ENCODE measurements at regions not wholly inside any gene's neighbourhood (a gene's known extent, or its start where the extent isn't known, plus 50 kb on each side); places are given as distances from the start of the nearest gene placed in this dataset.

GRCh38 chr12:75900781-75901254, 130.8 kb downstream of the PHLDA1 start:
- no peak for DNase-seq (ENCODE audit: low read depth, low spot score)

GRCh38 chr12:75900226-75900625, 131.3 kb downstream of the PHLDA1 start:
- DNase-seq (ENCODE audit: low read depth, low spot score), result no peak

DNA sequence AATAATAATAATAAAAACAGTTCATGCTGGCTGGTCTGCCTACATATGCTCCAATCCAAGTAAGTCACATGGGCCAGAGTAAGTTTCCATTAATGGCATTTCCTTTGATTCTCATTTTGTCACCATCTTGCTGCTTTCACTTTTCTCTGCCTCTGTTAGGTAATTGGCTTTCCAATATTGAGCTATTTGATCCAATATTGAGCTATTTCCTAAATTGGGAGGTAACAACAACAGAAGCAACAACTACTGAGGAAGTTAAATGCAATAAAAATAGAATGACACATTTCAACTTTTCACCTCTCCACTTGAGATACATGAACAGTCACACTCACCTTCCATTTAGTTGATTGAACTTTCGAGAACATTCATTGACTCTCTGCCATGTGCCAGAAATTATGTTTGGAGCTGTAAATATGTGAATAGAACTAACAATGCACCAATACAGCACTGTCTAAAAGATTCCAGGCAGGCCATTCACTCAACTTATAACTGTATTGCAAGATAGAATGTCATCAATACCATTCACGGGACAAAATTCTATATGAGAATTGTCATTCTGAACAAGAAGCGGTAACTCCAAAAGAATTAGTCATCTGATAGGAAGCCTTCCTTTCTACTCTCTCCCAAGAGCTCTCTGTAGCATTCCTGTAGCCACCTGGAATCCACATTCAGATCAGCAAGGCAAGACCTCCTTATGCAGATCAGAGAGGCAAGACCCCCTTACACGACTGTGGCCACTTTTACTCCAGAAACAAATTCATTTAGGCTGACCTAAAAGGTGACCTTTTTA, 136.4 kb downstream of the PHLDA1 start:
- no peak for DNase-seq (ENCODE audit: low read depth, low spot score)

- DNase-seq (ENCODE audit: low read depth, low spot score), result no peak
Measured at GRCh38 chr12:75893765-75894164, 137.8 kb downstream of the PHLDA1 start.

GRCh38 chr12:75892731-75893408, 138.7 kb downstream of the PHLDA1 start:
- DNase-seq (ENCODE audit: low read depth, low spot score), result no peak

- no peak for DNase-seq (ENCODE audit: low read depth, low spot score)
Measured at GRCh38 chr12:75891072-75891471, 140.5 kb downstream of the PHLDA1 start.

- no peak for DNase-seq (ENCODE audit: low read depth, low spot score)
Measured at GRCh38 chr12:75890660-75891059, 140.9 kb downstream of the PHLDA1 start.

GRCh38 chr12:75890141-75890540, 141.4 kb downstream of the PHLDA1 start:
- no peak for DNase-seq (ENCODE audit: low read depth, low spot score)

GRCh38 chr12:75888874-75889613, 142.5 kb downstream of the PHLDA1 start:
- no peak for DNase-seq (ENCODE audit: low read depth, low spot score)

DNA sequence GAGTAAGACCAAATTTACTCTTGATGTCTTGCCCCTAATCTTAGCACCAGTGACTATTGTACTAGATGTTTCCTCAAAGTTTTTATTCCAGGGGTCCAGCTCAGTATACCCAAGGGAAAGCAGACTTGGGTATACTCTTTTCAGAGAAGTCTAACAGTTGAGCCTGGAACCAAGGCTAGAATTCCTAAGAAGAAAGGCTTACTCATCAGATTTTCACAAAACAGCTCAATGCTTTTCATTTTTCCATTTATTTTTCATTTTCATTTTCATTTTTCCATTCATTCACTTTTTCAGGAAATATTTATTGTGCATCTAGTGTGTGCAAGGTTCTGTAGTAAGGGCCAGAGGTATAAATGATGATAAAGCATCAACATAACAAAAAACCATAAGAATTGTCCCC, 143.2 kb downstream of the PHLDA1 start:
- no peak for DNase-seq (ENCODE audit: low read depth, low spot score)

- DNase-seq (ENCODE audit: low read depth, low spot score), result no peak
Measured at GRCh38 chr12:75887979-75888378, 143.6 kb downstream of the PHLDA1 start.

DNA sequence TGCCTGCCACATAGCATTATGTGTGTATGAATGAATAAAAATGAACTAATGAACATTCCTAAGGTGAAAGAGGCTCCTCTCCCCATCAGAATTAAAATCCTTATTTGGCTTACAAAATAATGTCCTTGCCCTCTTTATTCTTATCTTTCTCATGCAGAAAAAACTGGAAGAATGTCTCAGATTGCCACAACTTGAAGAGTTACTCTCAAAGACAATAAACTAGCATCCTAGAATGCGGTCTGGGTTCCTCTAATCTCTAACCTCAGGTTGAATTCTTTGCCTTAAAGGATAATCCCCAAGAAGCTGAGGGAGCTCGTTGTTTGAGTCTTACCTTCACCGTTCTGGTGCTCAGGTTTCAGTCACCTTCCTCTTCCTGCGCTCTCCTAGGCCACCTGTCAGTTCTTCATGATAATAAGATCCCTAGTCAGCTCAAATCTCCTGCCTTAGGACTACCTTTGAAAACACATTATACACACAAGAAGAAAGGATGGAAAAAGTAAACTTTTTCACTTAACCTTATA, 147.1 kb downstream of the PHLDA1 start:
- DNase-seq (ENCODE audit: low read depth, low spot score), result no peak

DNA sequence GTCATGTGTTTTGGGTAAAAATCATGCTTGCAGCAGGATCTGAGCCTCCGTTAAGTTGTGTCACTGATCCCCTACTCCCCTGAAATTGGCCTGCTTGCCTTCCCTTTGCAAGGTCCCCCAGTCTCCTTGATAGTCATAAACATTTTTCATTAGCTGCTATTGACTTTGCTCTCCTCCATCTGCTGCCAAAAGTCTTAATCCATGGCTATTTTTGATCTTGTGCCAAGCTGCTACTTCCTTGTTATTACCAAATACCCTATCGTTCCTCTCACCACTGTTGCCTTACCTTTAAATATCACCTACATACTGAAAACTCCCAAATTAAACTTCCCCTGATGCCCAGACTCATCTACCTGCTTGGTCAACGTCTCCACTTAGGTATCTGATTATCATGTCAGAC, 148.3 kb downstream of the PHLDA1 start:
- DNase-seq (ENCODE audit: low read depth, low spot score), result no peak

- DNase-seq (ENCODE audit: low read depth, low spot score), result no peak
Measured at GRCh38 chr12:75882421-75882820, 149.2 kb downstream of the PHLDA1 start.

- DNase-seq (ENCODE audit: low read depth, low spot score), result no peak
Measured at GRCh38 chr12:75881920-75882319, 149.7 kb downstream of the PHLDA1 start.

GRCh38 chr12:75877763-75878621, 153.6 kb downstream of the PHLDA1 start:
- DNase-seq (ENCODE audit: low read depth, low spot score), result peak; percentile 49

DNA sequence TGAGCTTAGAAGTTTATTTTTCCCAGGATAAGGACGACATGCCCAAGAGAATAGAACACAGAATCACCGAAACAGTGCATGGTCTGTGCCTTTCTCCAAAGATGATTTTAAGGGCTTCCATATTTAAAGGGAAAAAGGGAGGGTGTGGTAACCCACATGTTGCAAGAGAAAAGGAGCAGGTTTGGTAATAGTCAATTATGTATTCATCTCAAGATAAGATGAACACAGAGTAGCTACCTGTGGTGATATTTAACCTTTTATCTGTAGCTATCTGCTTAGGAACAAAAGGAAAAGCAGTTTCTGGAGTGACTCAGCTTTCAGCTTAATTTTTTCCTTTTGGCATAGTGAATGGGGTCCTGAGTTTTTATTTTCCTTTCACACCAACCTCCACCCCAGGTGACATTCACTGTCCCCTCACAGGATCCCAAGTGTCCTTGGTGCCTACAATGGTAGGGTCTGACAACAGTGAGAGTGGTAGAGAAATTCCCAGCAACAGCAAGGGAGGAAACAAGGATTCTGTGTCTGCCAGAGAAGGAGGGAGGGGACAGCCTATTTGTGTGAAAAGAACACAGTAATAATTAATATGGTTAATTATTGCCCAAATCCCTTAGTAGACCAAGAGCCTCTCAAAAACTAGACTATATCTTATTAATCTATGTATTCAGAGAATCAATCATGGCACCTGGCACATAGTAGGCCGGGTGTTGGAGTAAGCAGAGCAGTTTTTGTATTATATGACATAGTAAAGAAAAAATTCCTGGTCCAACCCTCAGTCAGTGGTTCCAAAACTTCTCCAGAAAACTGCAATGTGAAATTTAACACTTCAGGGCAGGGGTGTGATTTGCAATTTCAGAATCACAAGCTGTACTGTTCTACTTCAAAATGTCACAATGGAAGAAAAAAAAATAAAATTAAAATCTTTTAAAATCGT, 154.5 kb downstream of the PHLDA1 start:
- DNase-seq (ENCODE audit: low read depth, low spot score), result no peak

DNA sequence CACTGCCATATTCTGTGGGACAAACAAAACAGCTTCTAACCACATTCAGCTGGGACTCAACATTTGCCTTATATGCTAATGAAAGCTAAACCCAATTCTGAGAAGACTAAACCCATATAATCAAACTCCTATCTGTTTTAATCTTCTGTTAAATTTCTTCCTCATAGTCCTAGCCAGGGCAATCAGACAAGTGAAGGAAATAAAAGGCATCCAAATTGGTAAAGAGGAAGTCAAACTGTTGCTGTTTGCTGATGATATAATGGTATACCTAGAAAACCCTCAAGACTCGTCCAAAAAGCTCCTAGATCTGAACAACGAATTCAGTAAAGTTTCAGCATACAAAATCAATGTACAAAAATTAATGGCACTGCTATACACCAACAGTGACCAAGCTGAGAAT, 157.1 kb downstream of the PHLDA1 start:
- no peak for DNase-seq (ENCODE audit: low read depth, low spot score)

DNA sequence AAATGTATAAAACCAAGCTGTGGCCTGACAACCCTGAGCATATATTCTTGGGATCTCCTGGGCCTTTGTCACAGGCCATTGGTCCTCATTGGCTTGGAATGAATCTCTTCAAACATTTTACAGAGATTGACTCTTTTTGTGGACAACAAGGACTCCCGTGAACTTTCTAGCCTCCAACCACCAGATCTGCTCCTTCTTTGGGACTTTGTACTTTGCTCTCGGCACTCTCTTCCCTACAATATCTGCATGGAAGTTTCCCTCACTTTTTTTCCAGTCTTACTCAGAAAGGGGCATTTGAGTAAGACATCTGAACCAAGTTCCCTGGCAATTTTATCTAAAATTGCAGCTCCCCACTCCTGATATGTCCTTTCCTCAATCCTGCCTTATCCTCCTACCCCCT, 158.8 kb downstream of the PHLDA1 start:
- no peak for DNase-seq (ENCODE audit: low read depth, low spot score)

DNA sequence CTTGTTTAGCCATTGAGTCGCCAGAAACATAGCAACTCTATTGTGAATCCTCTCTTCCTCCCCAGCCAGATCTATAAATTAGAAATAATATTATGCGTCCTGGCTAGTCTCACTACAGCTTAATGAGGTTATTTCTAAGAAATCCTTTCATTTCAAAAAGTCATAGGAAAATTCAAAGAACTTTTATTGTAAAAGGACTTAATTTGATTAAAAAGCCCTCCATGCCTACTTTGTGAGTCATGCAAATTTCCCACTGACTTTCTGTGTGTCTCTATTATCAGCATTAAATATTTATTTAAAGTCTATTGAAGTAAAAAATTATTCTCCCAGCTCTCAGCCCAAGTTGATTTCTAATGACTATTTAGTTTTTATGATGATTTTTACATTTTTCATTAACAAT, 160.7 kb downstream of the PHLDA1 start:
- no peak for DNase-seq (ENCODE audit: low read depth, low spot score)
